HL-60 (cell line): ENCODE measurements at regions not wholly inside any gene's neighbourhood (a gene's known extent, or its start where the extent isn't known, plus 50 kb on each side); places are given as distances from the start of the nearest gene placed in this dataset.

Experiments
- DNase-seq, 2 experiments: peaks; one replicate each; pipeline ENCODE4 v3.0.0-alpha.2; 2010 to 2020; ENCODE audit warnings: low read depth in 1 of 2, low spot score in 1 of 2
- H3K27ac ChIP-seq: fragments of 250-450 bp; sonication (Bioruptor Pico); replicated peaks from 2 replicates; pipeline ENCODE4 v1.5.1; 2020; ENCODE audit warnings: mild to moderate bottlenecking, moderate library complexity
- H3K27me3 ChIP-seq: fragments of 250-450 bp; sonication (Bioruptor Pico); 2 replicates; pipeline ENCODE4 v1.5.1; 2021; ENCODE audit warnings: mild to moderate bottlenecking, moderate library complexity; ENCODE audit not compliant: insufficient read depth, poor library complexity, severe bottlenecking
- H3K4me3 ChIP-seq: replicated peaks from 2 replicates; pipeline ENCODE4 v1.5.1; 2011; ENCODE audit warnings: mild to moderate bottlenecking, control low read depth, low read length; ENCODE audit not compliant: insufficient read depth
- CTCF ChIP-seq: IDR thresholded peaks from one replicate; pipeline ENCODE4 v1.5.1; 2011; ENCODE audit warnings: low read length, control low read depth, inconsistent platforms; ENCODE audit not compliant: insufficient read depth
- GABPA ChIP-seq: IDR thresholded peaks from 2 replicates; pipeline ENCODE4 v1.6.1; 2012; ENCODE audit warnings: low read depth
- POLR2AphosphoS5 ChIP-seq: IDR thresholded peaks from 2 replicates; pipeline ENCODE4 v1.6.1; 2012; ENCODE audit warnings: low read depth
- SPI1 ChIP-seq: IDR thresholded peaks from 2 replicates; pipeline ENCODE4 v1.6.1; 2012; ENCODE audit warnings: low read depth, mild to moderate bottlenecking, borderline replicate concordance
- TF ChIP-seq, protein P1 (sequence below): IDR thresholded peaks from 2 replicates; pipeline ENCODE4 v1.6.1; 2012; ENCODE audit warnings: low read depth; ENCODE audit not compliant: insufficient replicate concordance

DNA sequence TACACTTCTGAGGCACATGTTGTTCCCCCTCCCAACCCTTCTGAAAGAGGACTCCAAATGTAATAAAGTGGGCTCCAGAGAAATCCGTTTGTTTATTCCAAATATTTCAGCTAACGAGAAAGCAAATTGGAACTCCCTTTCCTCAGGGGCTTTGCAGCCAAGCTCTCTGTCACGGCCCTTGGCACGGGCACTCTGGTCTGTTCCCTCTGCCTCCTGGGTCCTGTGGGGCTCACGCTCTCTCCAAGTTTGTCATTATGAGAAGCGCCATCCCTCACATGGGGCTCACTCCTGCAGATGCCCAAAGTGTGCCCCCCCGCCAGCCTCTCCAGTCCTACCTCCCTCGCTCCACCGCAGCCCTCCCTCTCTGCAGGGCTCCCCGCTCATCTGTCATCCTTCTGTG is 125.4 kb upstream of the POU2AF2 start:
- Histone ChIP-seq H3K27me3 (no peaks in the 10 kb centered on the region), H3K27ac (no peak overlapping the region), H3K4me3 (no peak overlapping the region)
- DNase-seq = no peak
- TF ChIP-seq POLR2AphosphoS5 = no peak
- TF ChIP-seq SPI1 = no peak
- TF ChIP-seq, protein P1, sequence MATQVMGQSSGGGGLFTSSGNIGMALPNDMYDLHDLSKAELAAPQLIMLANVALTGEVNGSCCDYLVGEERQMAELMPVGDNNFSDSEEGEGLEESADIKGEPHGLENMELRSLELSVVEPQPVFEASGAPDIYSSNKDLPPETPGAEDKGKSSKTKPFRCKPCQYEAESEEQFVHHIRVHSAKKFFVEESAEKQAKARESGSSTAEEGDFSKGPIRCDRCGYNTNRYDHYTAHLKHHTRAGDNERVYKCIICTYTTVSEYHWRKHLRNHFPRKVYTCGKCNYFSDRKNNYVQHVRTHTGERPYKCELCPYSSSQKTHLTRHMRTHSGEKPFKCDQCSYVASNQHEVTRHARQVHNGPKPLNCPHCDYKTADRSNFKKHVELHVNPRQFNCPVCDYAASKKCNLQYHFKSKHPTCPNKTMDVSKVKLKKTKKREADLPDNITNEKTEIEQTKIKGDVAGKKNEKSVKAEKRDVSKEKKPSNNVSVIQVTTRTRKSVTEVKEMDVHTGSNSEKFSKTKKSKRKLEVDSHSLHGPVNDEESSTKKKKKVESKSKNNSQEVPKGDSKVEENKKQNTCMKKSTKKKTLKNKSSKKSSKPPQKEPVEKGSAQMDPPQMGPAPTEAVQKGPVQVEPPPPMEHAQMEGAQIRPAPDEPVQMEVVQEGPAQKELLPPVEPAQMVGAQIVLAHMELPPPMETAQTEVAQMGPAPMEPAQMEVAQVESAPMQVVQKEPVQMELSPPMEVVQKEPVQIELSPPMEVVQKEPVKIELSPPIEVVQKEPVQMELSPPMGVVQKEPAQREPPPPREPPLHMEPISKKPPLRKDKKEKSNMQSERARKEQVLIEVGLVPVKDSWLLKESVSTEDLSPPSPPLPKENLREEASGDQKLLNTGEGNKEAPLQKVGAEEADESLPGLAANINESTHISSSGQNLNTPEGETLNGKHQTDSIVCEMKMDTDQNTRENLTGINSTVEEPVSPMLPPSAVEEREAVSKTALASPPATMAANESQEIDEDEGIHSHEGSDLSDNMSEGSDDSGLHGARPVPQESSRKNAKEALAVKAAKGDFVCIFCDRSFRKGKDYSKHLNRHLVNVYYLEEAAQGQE = no peak
- no peak for TF ChIP-seq GABPA
- no peak for TF ChIP-seq CTCF

GRCh38 chr11:111119751-111120150 is 125.8 kb upstream of the POU2AF2 start:
- H3K4me3 ChIP-seq = no peak overlapping the region
- H3K27ac ChIP-seq = no peak overlapping the region
- no peak for TF ChIP-seq CTCF
- no peak for TF ChIP-seq POLR2AphosphoS5
- TF ChIP-seq SPI1 = no peak
- TF ChIP-seq, protein P1 = no peak
- no peaks in the 10 kb centered on the region for H3K27me3 ChIP-seq
- DNase-seq = no peak

GRCh38 chr11:111115890-111116289 is 129.6 kb upstream of the POU2AF2 start:
- DNase-seq = no peak
- TF ChIP-seq CTCF = no peak
- Histone ChIP-seq H3K27me3 (no peaks in the 10 kb centered on the region), H3K4me3 (no peak overlapping the region), H3K27ac (no peak overlapping the region)

- TF ChIP-seq, protein P1 = no peak
- TF ChIP-seq POLR2AphosphoS5 (no peak), GABPA (no peak), CTCF (no peak), SPI1 (no peak)
- Histone ChIP-seq H3K27me3 (no peaks in the 10 kb centered on the region), H3K4me3 (no peak overlapping the region), H3K27ac (no peak overlapping the region)
- DNase-seq = no peak
These were observed 131.4 kb upstream of the POU2AF2 start for GRCh38 chr11:111114091-111114490.
